ENCODE measurements at regions not wholly inside any gene's neighbourhood (a gene's known extent, or its start where the extent isn't known, plus 50 kb on each side); places are given as distances from the start of the nearest gene placed in this dataset.

GRCh38 chr7:49376817-49377375 lies 396.5 kb upstream of the VWC2 start:
- DNase-seq (ENCODE audit: low spot score): no peak

- DNase-seq (ENCODE audit: low spot score): no peak
Measured at GRCh38 chr7:49386792-49387191, 386.6 kb upstream of the VWC2 start.

- DNase-seq (ENCODE audit: low spot score): no peak
Measured at GRCh38 chr7:49389871-49390479, 383.5 kb upstream of the VWC2 start.

- DNase-seq (ENCODE audit: low spot score): no peak
Measured at GRCh38 chr7:49396229-49396628, 377.2 kb upstream of the VWC2 start.

GRCh38 chr7:49397750-49398149 lies 375.7 kb upstream of the VWC2 start:
- no peak for DNase-seq (ENCODE audit: low spot score)

GRCh38 chr7:49398236-49398635 lies 375.2 kb upstream of the VWC2 start:
- no peak for DNase-seq (ENCODE audit: low spot score)

- no peak for DNase-seq (ENCODE audit: low spot score)
Measured at GRCh38 chr7:49398746-49399145, 374.7 kb upstream of the VWC2 start.

GRCh38 chr7:49400891-49401550 lies 372.4 kb upstream of the VWC2 start:
- no peak for DNase-seq (ENCODE audit: low spot score)

GRCh38 chr7:49403844-49404243 lies 369.6 kb upstream of the VWC2 start:
- DNase-seq (ENCODE audit: low spot score): no peak

GRCh38 chr7:49407205-49407604 lies 366.2 kb upstream of the VWC2 start:
- DNase-seq (ENCODE audit: low spot score): no peak

- DNase-seq (ENCODE audit: low spot score): no peak
Measured at GRCh38 chr7:49417034-49417433, 356.4 kb upstream of the VWC2 start.

GRCh38 chr7:49418963-49419362 lies 354.5 kb upstream of the VWC2 start:
- DNase-seq (ENCODE audit: low spot score): no peak

GRCh38 chr7:49422564-49422963 lies 350.9 kb upstream of the VWC2 start:
- no peak for DNase-seq (ENCODE audit: low spot score)

- no peak for DNase-seq (ENCODE audit: low spot score)
Measured at GRCh38 chr7:49424109-49424508, 349.3 kb upstream of the VWC2 start.

- DNase-seq (ENCODE audit: low spot score): no peak
Measured at GRCh38 chr7:49425277-49425818, 348.1 kb upstream of the VWC2 start.

- no peak for DNase-seq (ENCODE audit: low spot score)
Measured at GRCh38 chr7:49432254-49432653, 341.2 kb upstream of the VWC2 start.

GRCh38 chr7:49433794-49434193 lies 339.6 kb upstream of the VWC2 start:
- DNase-seq (ENCODE audit: low spot score): no peak

- no peak for DNase-seq (ENCODE audit: low spot score)
Measured at GRCh38 chr7:49434846-49435245, 338.6 kb upstream of the VWC2 start.

GRCh38 chr7:49438281-49438680 lies 335.2 kb upstream of the VWC2 start:
- no peak for DNase-seq (ENCODE audit: low spot score)

- no peak for DNase-seq (ENCODE audit: low spot score)
Measured at GRCh38 chr7:49443515-49443914, 329.9 kb upstream of the VWC2 start.

- DNase-seq (ENCODE audit: low spot score): no peak
Measured at GRCh38 chr7:49453486-49453885, 320.0 kb upstream of the VWC2 start.

- DNase-seq (ENCODE audit: low spot score): no peak
Measured at GRCh38 chr7:49479441-49479840, 294.0 kb upstream of the VWC2 start.

- no peak for DNase-seq (ENCODE audit: low spot score)
Measured at GRCh38 chr7:49479936-49480544, 293.4 kb upstream of the VWC2 start.

Measured in D341Med (cell line).